GM21529 (cell line): ENCODE measurements at regions not wholly inside any gene's neighbourhood (a gene's known extent, or its start where the extent isn't known, plus 50 kb on each side); places are given as distances from the start of the nearest gene placed in this dataset.

Source experiments
- ATAC-seq: cut with Tn5 transposase; IDR thresholded peaks from one replicate; pipeline ENCODE4 v1.9.1; 2021; ENCODE audit not compliant: unreplicated experiment

- no peak for ATAC-seq
Observed at GRCh38 chr12:107271523-107271922, 178.2 kb upstream of the CRY1 start.

DNA sequence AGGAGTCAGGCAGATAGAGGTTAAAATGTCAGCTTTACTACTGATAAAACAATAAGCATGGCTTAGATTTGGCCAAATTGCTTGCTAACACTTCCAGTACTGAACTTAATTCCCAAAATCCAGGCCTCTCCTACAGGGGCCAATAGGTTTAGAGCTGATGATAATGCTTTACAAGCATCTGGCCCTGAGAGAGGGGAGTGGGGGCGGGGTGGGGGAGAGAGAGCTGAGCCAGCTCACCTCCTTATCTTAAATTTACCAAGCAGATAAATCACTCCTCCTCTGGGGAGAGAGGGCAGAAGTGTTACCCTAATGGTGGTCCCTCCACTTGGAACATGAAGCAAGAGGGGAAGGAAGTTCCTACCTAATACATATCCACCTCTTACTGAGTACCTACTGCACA, 182.2 kb upstream of the CRY1 start:
- no peak for ATAC-seq

GRCh38 chr12:107277855-107278254, 184.5 kb upstream of the CRY1 start:
- no peak for ATAC-seq

DNA sequence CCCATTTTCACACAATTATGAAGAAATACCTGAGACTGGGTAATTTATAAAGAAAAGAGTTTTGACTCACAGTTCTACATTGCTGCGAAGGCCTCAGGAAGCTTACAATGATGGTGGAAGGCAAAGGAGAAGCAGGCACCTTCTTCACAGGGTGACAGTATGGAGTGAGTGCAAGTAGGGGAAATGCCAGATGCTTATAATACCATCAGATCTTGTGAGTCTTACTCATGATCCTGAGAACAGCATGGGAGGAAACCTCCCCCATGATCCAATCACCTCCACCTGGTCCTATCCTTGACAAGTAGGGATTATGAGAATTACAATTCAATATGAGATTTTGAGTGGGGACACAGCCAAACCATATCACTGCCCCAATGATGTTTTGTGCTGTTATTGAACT, 189.3 kb upstream of the CRY1 start:
- no peak for ATAC-seq

GRCh38 chr12:107283652-107284051, 190.3 kb upstream of the CRY1 start:
- no peak for ATAC-seq

DNA sequence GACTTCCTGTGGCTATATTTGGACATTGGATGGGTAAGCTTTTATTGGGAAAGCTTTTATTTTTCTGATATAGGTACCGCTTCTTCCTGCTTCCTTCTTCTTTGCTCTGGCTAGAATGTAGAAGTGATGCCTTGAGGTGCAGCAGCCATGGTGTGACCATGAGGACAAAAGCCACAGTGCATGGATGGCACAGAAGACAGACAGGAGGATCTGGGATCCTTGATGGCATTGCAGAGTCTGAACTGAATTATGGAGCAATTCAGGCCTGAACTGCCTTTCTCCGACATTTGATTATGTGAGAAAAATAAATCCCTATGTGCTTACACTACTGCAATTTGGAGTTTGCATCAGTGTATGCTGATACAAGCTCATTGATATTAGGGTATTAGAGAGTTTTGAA, 191.3 kb upstream of the CRY1 start:
- no peak for ATAC-seq

GRCh38 chr12:107287436-107288413, 194.4 kb upstream of the CRY1 start:
- no peak for ATAC-seq

- ATAC-seq = no peak
Observed at GRCh38 chr12:107288414-107289127, 195.2 kb upstream of the CRY1 start.

GRCh38 chr12:107291018-107291417, 197.7 kb upstream of the CRY1 start:
- ATAC-seq = no peak

DNA sequence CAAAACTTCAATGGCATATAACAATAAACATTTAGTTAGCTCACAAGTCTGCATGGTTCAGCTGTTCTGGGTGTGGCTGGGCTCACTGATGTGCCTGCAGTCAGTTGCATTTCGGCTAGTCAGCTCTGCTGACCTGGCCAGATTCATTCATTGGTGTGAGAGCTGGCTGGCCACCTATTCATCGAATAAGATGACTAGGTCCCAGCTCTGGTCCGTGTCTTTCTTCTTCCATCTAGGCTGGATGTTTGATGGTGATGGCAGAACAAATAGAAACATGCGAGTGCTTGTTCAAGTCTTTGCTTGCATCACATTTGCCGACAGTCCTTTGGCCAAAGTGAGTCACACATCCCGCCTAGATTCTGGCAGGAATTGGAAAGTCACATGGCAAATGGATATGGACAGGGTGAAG, 203.3 kb upstream of the CRY1 start:
- no peak for ATAC-seq

DNA sequence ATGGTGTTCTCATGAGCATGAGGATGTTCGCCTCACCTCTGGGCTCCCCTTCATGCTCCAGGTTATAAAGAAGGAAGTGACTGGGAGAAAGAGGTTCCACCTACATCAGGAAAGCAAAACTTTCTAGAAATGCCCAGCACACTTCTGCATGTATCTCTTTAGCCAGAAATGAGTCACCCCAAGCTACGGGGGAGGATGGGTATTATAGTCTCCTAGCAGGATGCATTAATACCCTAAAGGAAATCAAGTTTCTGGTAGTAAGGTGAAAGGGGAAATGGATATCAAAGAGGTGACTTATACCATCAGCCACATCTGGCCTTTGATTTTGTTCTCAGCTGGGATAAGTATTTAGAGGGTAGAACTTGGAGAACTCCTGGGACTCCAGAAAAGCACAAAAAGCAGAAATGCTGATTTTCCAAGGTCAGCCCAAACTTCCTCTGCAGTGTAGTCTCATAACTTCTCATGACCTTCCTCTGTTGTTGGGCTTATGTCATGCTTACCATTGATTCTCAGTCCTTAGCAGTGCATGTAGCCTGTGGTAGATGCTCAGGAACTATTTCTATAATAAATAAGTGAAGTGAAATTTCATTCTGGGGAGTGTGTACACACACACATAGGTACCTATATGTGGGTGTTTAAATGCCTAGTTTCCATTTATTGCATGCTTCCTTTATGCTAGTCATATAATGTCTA, 209.4 kb upstream of the CRY1 start:
- ATAC-seq = no peak

- ATAC-seq = no peak
Observed at GRCh38 chr12:107304588-107305532, 211.5 kb upstream of the CRY1 start.

GRCh38 chr12:107306141-107306659, 212.9 kb upstream of the CRY1 start:
- no peak for ATAC-seq

- ATAC-seq = no peak
Observed at GRCh38 chr12:107308310-107308709, 215.0 kb upstream of the CRY1 start.

DNA sequence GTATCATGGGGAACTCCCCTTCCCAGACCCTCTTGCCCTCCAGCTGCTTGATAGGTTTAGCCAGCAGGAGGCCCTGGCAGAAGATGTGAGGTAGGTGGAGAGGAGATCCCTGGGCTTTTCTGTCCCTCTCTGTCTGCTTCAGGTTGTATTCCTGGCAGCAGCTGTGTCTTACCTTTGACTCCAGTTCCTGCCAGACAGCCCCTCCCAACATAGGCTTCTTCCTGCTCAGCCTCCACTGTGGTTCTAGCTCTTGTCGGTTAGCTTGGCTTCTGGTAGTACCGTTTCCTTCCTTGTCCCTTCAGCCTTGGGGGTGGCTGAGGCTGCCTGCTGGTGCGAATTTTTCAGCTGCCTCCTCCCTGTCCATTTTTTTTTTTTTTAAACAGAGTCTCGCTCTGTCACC, 215.7 kb upstream of the CRY1 start:
- no peak for ATAC-seq

- ATAC-seq = no peak
Observed at GRCh38 chr12:107310621-107311020, 217.3 kb upstream of the CRY1 start.

DNA sequence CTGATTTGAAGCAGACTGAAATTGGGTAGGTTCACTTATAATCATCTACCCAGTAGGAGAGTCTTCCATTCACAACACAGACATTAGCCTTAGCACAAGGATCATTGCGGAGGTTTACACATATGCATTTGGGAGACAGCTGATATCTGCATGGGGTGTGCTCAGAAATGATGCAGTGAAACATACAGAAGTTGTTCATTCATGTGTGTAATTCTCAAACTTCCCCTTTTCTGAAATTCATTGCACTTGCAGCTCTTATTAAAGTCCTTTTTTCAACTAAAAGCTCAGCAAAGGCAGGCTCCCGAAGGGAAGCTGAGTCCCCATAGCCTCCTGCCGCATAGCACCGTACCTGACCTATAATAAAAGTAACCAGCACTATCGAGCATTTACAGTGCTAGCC, 218.3 kb upstream of the CRY1 start:
- no peak for ATAC-seq

GRCh38 chr12:107317751-107318555, 224.6 kb upstream of the CRY1 start:
- ATAC-seq = no peak

DNA sequence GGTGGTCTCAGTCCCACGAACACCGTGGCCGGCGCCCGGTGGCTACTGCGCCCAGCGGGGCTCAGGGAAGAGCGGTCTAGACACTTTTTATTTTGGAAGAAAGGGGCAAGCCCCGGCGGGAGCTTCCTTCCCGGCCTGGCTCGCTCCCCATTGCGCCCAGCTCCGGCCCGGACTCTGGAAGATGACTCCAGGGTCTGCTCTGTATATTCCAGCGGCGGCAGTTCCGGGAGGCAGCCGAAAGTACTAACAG, 225.1 kb upstream of the CRY1 start:
- no peak for ATAC-seq
